Stimulated activated CD4-positive, alpha-beta T cell treated with anti-CD3 and anti-CD28 coated beads, Interleukin-4, amount 100 ng/mL, for 4 hours (primary cell): ENCODE measurements at regions not wholly inside any gene's neighbourhood (a gene's known extent, or its start where the extent isn't known, plus 50 kb on each side); places are given as distances from the start of the nearest gene placed in this dataset.

Experiments used
- DNase-seq, 2 experiments: peaks; one replicate each; pipeline ENCODE4 v3.0.0-alpha.2; 2020

DNA sequence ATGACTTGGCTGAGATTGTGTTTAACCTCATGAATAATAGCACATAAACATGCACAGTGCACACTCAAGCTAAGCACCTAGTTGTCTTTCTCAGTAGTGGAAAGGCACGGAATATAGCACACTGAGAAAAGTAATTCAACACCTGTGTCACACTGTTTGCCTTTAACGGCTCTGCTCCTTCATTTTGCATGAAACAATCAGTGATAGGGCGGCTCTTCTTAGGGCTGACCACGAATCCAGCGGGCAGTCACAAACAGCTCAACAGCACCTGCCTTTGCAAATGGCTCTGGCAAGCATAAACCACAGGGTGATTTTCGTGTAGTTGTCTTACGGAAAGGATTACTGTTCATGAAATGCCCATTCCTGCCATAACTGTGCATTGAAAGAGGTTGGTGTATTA is 954.0 kb upstream of the TENM3 start:
- DNase-seq: no peak

GRCh38 chr4:181291615-181292014 is 951.6 kb upstream of the TENM3 start:
- DNase-seq: no peak

GRCh38 chr4:181293014-181293413 is 950.2 kb upstream of the TENM3 start:
- no peak for DNase-seq

DNA sequence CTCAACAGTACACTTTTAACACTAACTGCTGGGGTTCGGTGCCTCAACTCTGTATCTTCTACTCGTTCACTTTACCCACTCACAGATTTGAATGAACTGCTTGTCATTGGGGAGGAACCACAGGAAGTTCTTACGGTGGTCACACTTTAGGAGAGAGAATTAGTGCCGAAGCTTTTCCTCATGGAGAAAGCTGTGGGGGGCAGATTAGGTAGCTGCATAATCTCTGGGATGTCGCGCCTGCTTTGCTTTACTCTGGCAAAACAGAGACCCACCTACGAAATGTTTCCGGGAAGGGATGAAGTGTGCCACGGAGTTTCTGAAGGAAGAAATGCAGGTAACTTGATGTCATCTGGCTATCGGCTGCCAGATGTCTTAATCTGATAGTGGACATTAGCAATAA is 949.7 kb upstream of the TENM3 start:
- DNase-seq: no peak

DNA sequence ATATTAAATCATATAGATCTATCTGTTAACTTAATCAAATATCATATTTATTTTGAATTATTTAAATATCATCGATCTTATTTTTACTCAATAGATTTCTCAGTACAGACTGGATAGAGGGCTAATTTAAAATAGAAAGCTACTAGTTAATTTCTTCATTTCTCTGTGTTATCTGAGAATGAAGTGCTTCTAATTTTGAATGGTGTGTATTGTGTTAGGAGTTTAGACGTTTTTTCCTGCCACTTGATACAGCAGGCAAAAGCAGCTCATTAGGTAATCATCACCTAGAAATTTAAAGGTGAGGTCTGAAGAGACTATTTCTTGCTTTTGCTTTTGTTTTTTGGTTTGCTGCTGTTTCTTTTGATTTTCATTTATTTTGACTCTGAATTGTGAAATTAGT is 948.8 kb upstream of the TENM3 start:
- DNase-seq: no peak

DNA sequence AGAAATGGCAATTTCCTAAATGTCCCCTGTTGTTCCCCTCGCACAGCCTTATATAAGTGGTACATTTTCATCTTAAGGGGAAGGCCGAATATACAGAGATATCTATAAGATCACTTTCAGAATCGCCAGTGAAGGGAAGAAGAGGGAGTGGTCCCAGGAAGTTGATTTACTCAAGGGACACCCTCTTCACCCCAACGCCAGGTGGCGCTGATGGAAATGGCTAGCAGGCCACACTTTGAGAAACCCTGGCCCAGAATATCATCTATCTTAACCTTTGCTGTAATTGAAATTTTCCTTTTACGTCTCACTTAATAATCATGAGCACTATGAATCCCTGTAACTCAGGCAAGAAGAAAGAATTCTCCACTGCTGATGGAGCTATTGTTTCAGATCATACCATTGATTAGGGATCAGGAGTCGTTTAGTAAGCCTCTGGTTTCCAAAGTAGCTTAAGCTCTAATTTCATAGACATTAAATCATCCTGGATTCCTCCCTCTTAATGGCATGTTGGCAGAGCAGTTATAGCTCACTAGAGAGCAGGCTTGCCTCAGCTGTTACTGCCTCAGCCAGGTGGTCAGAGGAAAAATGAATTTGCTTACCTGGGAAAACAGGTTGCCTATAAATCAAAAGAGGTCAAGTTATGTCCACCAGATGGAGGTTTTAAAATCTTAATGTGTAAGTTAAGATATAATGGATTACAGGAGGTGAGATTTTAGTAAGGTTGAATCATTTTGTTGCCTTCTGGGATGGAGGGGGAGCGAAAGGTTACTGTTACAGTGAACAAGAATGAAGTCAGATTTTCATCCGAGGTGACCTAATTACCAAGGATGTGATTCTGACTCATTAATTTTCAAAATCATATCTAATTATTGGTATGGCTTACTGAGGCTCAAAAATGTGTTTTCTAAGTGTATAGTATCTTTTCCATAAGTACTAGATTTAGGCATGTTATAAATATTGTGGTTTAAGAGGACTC is 941.2 kb upstream of the TENM3 start:
- DNase-seq: no peak

DNA sequence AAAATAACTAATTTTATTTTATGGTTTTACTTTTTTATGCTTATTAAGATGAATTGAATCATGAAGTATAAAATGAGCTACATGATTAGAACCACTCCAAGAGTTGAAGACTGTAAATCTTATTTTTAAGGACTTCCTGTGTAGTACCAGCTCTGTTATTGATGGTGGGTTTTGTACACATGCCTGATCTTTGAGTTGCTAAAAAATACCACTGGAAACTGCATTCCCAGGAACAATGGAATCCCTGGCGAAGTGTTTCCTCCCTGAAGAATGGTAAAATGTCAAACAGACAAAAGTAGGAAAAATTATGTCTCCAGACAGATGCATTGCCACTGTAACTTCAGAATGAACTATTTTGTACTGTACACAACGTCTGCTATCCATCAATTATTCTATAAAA is 935.4 kb upstream of the TENM3 start:
- DNase-seq: no peak

DNA sequence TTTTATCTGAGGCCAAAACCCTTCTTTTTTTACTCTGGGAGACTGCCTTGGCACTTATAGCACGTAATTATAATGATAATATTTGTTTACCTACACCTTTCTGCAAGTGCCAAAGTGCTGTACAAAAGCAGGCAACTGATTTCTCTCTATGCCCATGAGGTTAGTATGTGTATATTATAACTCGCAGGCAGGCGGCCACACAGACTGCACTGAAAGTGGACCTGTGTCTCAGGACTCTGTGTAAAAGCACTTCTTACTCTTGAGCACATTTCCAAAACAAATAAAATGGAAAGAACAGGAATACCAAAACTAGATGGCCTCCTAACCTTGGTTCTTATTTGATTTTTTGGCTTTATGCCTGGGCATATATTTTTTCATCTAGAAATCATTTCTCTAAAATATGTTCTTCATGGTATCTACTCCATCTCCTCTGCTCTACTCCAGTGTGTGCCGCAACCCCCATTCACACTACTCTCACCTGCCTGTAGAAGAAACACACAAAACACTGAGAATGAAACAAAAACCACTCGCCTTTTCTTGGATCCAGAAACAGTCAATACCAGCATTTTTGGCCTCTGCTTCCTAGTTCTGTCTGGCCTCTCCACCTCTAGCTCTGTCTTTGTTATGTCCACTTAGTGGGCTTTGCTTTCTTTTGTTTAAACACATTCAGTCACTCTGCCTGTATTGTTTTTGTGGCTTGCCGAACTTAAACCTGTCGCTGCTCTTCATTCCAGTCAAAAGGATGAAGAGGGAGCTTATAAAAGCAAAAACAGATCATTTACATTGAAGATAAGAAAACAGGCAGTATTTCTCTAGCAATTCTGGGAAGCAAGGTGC is 934.5 kb upstream of the TENM3 start:
- DNase-seq: no peak

DNA sequence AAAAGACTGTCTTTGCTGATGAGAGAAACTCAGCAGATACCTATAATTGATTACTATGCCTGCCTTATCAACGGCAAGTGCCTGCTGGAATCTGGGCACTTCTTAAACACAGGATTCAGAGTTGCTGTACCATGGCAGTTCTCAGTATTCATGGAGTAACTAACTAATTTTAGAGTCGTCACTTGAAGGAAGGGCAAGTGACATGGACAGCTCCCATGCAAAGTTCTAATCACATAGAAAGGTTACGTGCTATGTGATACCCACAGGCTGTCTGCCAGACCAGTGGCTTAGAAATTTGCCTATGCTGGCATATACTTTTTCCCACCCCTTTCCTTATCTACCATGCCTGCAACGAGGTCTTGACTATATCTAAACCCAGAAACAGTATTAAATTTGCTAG is 931.1 kb upstream of the TENM3 start:
- no peak for DNase-seq

- DNase-seq: no peak
Measured at GRCh38 chr4:181319629-181320028, 923.6 kb upstream of the TENM3 start.

DNA sequence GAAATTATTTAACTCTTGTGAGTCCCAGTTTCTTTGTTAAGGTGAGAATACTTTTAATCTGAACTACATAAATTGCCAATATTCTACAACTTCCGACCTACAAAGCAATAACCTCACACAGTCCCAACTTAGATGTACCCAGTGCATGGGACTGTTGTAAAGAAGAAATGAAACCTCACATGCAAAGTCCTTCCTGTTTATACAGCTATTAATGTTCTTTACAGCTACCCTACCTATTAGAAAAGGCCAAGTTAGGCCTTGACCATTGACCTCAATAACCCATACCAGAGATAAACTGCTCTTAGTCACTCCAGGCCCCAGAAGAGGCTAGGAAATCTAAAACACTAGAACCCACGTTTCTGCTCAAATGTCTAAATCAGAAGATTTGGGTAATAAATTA is 920.1 kb upstream of the TENM3 start:
- no peak for DNase-seq

- DNase-seq: no peak
Measured at GRCh38 chr4:181330654-181331201, 912.5 kb upstream of the TENM3 start.

- DNase-seq: no peak
Measured at GRCh38 chr4:181331214-181331613, 912.0 kb upstream of the TENM3 start.

- DNase-seq: no peak
Measured at GRCh38 chr4:181345931-181346330, 897.3 kb upstream of the TENM3 start.

GRCh38 chr4:181350615-181351415 is 892.4 kb upstream of the TENM3 start:
- no peak for DNase-seq

GRCh38 chr4:181364504-181364903 is 878.7 kb upstream of the TENM3 start:
- no peak for DNase-seq

DNA sequence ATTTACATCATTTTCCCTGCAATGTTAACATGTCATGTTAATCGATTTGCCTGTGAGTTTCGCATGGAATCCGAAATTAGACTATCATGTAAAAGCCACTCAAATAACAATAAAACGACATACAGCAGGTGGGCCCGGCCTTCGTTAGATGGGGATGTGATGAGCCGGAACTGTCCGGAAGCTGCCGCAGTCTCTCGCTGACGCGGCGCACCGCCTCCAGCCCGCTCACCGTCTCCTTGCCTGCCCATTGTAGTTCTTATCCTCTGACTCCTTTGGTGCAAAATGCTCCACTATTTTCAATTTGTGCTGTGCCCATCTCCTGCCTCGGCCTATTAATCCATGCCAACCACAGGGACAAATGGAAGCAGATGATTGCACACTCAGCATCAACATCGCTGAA is 877.5 kb upstream of the TENM3 start:
- DNase-seq: no peak

GRCh38 chr4:181372014-181372413 is 871.2 kb upstream of the TENM3 start:
- no peak for DNase-seq

- no peak for DNase-seq
Measured at GRCh38 chr4:181376058-181376457, 867.1 kb upstream of the TENM3 start.

DNA sequence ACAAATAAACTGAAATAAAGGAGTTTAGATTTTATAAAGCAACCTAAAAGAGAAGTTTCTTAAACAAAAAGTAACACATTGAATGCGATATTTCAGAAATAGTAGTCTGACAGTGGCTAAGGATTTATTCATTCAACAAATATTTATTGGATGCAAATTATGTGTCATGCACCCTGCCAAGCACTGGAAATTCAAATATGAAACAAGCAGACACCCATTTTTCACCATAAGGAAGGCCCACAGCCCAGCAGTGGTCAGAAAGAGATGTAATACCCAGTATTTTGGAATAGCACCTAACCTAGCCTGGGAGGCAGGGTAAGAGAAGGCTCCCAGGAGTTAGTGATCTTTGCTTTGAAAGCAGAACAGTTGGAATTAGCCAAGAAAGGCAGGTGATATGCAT is 855.1 kb upstream of the TENM3 start:
- no peak for DNase-seq

- no peak for DNase-seq
Measured at GRCh38 chr4:181416966-181417365, 826.2 kb upstream of the TENM3 start.

DNA sequence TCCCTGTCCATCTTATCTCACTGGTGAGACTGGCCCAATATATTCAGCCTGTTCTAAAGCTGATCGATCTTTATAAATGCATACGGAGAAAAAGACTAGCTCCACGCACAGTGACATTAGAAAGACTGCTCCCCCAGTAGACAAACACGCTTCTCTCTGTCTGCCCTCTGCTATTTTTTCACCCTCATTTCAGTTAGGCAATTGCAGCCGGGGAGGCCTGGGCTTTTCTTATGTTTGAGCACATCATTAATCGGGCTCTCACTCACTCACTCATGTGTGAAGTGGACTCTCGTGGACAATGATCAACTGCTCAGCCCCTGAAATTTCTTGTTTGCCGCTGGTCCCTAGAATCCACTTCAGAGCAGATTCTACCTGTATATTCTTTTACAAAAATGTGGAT is 824.7 kb upstream of the TENM3 start:
- no peak for DNase-seq

DNA sequence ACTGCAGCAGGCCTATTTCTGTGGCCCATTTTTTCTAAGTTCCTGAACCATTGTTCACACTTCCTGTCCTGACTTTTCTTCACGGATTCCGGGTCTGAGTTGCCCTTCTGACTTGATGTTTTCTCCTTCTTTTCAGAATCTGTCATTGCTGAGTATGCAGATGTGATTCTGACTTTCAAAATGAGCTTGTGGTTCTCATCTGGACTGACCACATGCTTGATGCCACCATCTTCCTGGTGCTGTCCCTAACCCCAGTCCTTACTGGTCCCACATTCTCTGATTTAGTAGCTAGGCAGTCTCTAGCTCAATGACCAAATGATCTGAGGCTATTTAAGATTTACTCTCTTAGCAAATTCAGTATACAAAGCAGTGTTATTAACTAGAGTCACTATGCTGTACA is 822.3 kb upstream of the TENM3 start:
- DNase-seq: no peak
